ENCODE measurements at regions not wholly inside any gene's neighbourhood (a gene's known extent, or its start where the extent isn't known, plus 50 kb on each side); places are given as distances from the start of the nearest gene placed in this dataset.
"Not testable (repeated sequence)": the region's sequence is repeated elsewhere in the genome, so short reads cannot be mapped to it uniquely, and the experiment has no call there.

DNA sequence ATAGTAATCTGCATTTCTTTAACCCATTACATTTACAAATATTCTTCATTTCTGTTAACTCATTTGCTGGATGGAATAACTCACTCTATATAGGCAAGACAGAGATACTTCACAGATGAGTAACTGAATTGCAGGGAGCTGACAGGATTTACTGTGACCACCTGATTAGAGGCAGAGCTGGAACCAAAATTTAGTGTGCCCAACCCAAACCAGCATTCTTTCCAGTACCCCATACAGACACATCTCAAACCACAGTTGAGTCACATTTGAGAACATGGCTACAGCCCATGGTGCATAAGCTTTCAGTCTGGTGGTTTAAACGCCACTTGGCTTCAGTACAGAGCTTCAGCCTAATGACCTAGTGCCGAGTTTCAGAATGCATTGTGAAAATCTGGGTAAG is 138.4 kb upstream of the TENT5A start:
- no peak for ATAC-seq
- H3K27ac ChIP-seq: no peak overlapping the region

DNA sequence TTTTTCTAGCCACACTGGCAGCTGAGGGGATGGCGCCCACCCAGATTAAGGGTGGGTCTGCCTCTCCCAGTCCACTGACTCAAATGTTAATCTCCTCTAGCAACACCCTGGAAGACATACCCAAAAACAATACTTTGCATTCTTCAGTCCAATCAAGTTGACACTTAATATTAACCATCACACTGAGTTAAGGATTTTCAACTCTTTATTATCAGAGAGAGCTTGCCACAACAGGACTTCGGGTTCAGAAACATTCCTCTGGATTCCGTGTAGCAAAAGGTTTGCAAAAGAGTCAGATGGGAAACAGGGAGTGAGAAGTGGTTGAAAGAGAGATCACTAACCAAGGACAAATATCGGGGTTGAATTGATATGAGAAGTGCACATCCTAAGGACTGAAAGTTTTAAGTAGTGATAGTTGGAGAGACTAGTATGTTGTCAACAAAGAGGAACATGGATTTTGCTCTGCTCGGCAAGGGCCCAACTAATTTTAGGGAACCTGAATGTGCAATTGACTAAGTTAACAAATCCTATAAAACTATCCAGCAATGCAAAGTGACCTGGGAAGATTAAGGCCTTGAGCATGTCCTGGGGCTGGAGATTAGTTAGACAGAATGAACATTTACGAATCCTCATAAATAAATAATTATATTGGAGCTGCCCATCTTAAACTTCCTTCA is 137.0 kb upstream of the TENT5A start:
- Histone ChIP-seq H3K36me3 (no peaks in the 10 kb centered on the region), H3K27ac (no peak overlapping the region), H3K9me3 (no peaks in the 10 kb centered on the region), H3K4me3 (no peak overlapping the region), H3K4me1 (no peaks in the 10 kb centered on the region), H3K27me3 (no peaks in the 10 kb centered on the region)
- 62 to 71% methylated on average over 5 to 6 of the region's 6 CpGs for WGBS, 2 donors (ENCODE audit: low coverage in 1 of 2)
- TF ChIP-seq EP300 (IDR thresholded peaks at IDR 0.05): no peak
- TF ChIP-seq, protein P1, sequence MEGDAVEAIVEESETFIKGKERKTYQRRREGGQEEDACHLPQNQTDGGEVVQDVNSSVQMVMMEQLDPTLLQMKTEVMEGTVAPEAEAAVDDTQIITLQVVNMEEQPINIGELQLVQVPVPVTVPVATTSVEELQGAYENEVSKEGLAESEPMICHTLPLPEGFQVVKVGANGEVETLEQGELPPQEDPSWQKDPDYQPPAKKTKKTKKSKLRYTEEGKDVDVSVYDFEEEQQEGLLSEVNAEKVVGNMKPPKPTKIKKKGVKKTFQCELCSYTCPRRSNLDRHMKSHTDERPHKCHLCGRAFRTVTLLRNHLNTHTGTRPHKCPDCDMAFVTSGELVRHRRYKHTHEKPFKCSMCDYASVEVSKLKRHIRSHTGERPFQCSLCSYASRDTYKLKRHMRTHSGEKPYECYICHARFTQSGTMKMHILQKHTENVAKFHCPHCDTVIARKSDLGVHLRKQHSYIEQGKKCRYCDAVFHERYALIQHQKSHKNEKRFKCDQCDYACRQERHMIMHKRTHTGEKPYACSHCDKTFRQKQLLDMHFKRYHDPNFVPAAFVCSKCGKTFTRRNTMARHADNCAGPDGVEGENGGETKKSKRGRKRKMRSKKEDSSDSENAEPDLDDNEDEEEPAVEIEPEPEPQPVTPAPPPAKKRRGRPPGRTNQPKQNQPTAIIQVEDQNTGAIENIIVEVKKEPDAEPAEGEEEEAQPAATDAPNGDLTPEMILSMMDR (IDR thresholded peaks at IDR 0.05): no peak
- no peak for TF ChIP-seq POLR2A (IDR thresholded peaks at IDR 0.05)
- no peak for TF ChIP-seq POLR2AphosphoS5 (IDR thresholded peaks at IDR 0.05)
- ATAC-seq: no peak

More for the DNA sequence above, 138.4 kb upstream of the TENT5A start:
- H3K36me3 ChIP-seq: no peaks in the 10 kb centered on the region
- WGBS, 2 donors (ENCODE audit: low coverage in 1 of 2): 75% methylated on average over 2 of the region's 2 CpGs; no CpG with 5 or more reads in 1 of the 2 donors
- no peaks in the 10 kb centered on the region for H3K9me3 ChIP-seq
- TF ChIP-seq POLR2AphosphoS5 (IDR thresholded peaks at IDR 0.05) (no peak), POLR2A (IDR thresholded peaks at IDR 0.05) (no peak), EP300 (IDR thresholded peaks at IDR 0.05) (no peak)
- TF ChIP-seq, protein P1 (IDR thresholded peaks at IDR 0.05): no peak
- peaks cover 0 to 12% (median 2%) of the 10 kb centered on the region in 3 donors for H3K4me1 ChIP-seq
- H3K27me3 ChIP-seq: no peaks in the 10 kb centered on the region
- no peak overlapping the region for H3K4me3 ChIP-seq

DNA sequence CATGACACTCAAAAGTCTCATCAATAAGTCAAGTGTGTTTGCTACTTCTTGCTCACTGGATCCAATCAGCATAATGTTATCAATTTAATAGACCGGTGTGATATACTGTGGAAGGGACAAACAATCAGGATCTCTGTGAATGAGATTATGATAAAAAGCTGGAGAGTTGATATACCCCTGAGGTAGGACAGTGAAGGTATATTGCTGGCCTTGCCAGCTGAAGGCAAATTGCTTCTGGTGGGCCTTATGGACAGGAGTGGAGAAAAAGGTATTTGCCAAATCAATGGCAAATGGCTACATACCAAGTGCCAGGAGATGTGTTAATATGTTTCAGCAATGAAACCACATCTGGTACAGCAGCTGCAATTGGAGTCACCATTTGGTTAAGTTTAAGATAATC is 134.4 kb upstream of the TENT5A start:
- not testable (repeated sequence) for H3K27me3 ChIP-seq, H3K4me3 ChIP-seq, H3K4me1 ChIP-seq, H3K27ac ChIP-seq, H3K9me3 ChIP-seq, ATAC-seq, H3K36me3 ChIP-seq
- WGBS, 2 donors (ENCODE audit: low coverage in 1 of 2): 91 to 100% methylated on average over 1 of the region's 1 CpG

DNA sequence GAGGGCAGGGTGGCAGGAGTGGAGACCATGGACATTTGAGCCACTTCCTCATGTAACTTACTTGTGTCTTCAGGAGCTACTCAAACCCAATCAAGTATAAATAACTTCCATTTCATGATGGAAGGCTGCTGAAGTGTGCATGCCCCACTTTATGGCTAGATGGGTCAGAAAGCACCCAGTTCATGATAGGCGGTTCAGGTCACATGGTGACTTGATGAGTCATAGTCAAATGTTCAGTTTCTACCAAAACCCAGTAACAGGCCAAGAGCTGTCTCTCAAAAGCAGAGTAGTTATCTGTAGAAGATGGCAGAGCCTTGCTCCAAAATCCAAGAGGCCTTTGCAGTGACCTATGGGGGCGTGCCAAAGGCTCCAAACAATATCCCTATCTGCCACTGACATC is 133.7 kb upstream of the TENT5A start:
- Histone ChIP-seq H3K4me1 (no peaks in the 10 kb centered on the region), H3K27ac (no peak overlapping the region), H3K36me3 (no peaks in the 10 kb centered on the region), H3K27me3 (no peaks in the 10 kb centered on the region), H3K4me3 (no peak overlapping the region), H3K9me3 (no peaks in the 10 kb centered on the region)
- ATAC-seq: no peak
- TF ChIP-seq POLR2A (IDR thresholded peaks at IDR 0.05): no peak
- no peak for TF ChIP-seq EP300 (IDR thresholded peaks at IDR 0.05)
- TF ChIP-seq POLR2AphosphoS5 (IDR thresholded peaks at IDR 0.05): no peak
- TF ChIP-seq, protein P1 (IDR thresholded peaks at IDR 0.05): no peak
- WGBS, 2 donors (ENCODE audit: low coverage in 1 of 2): 80 to 100% methylated on average over 1 of the region's 2 CpGs

DNA sequence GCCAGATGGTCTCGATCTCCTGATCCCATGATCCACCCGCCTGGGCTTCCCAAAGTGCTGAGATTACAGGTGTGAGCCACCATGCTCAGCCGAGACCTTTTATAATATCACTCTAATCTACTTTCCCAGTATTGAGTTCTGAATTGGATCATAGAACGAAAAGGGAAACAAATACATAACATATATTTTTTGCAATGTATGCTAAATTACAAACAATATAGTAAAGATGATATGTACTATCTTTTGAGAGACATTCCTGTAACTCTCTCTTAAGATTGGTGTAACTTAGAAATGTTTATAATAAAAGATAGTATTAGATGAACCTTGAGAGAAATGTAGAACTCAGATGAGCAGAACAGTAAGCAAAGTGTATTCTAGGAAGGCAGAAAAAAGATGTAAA is 129.2 kb upstream of the TENT5A start:
- no peaks in the 10 kb centered on the region for H3K36me3 ChIP-seq
- no peaks in the 10 kb centered on the region for H3K9me3 ChIP-seq
- 90% methylated on average over 4 of the region's 4 CpGs for WGBS, 2 donors (ENCODE audit: low coverage in 1 of 2)
- no peak overlapping the region for H3K27ac ChIP-seq
- no peaks in the 10 kb centered on the region for H3K4me1 ChIP-seq
- TF ChIP-seq, protein P1 (IDR thresholded peaks at IDR 0.05): no peak
- TF ChIP-seq POLR2AphosphoS5 (IDR thresholded peaks at IDR 0.05) (no peak), EP300 (IDR thresholded peaks at IDR 0.05) (no peak), POLR2A (IDR thresholded peaks at IDR 0.05) (no peak)
- ATAC-seq: no peak
- no peak overlapping the region for H3K4me3 ChIP-seq
- H3K27me3 ChIP-seq: no peaks in the 10 kb centered on the region

Data from gastroesophageal sphincter (tissue), 4 donors.